CD14-positive monocyte (primary cell): ENCODE measurements at regions not wholly inside any gene's neighbourhood (a gene's known extent, or its start where the extent isn't known, plus 50 kb on each side); places are given as distances from the start of the nearest gene placed in this dataset.

Source experiments
- DNase-seq, 3 donors: peaks; one replicate each; pipeline ENCODE4 v3.0.0-alpha.2; 2011 to 2022
- H2AFZ ChIP-seq: 2 replicates; pipeline ENCODE4 v1.6.0; 2012; ENCODE audit warnings: mild to moderate bottlenecking, low read depth, low read length, inconsistent platforms; ENCODE audit not compliant: insufficient read depth, poor library complexity, severe bottlenecking
- H3K27ac ChIP-seq, 2 donors: 1 replicate in 1 of 2; 2 replicates in 1 of 2; pipeline ENCODE4 v1.5.1; 2012 to 2013; ENCODE audit warnings: low read length in 2 of 2, control low read depth in 1 of 2, inconsistent platforms in 1 of 2, low read depth in 1 of 2, mild to moderate bottlenecking in 1 of 2
- H3K27me3 ChIP-seq, 2 donors: one replicate each; pipeline versions ENCODE4 v1.6.0 to v1.6.1; 2011 to 2013; ENCODE audit warnings: low read length in 2 of 2; ENCODE audit not compliant: control insufficient read depth in 2 of 2, insufficient read depth in 2 of 2
- H3K36me3 ChIP-seq, 2 donors: replicated peaks in 1 of 2; 1 replicate in 1 of 2; 2 replicates in 1 of 2; pipeline versions ENCODE4 v1.5.1 to v1.6.1; 2012 to 2013; ENCODE audit warnings: low read length in 2 of 2, control low read depth in 1 of 2, inconsistent platforms in 1 of 2, mild to moderate bottlenecking in 1 of 2; ENCODE audit not compliant: insufficient read depth in 2 of 2, control insufficient read depth in 1 of 2
- H3K4me1 ChIP-seq, 2 donors: 1 replicate in 1 of 2; 2 replicates in 1 of 2; pipeline versions ENCODE4 v1.5.1 to v1.6.1; 2012 to 2013; ENCODE audit warnings: low read length in 2 of 2, control low read depth in 1 of 2, inconsistent platforms in 1 of 2, mild to moderate bottlenecking in 1 of 2, moderate library complexity in 1 of 2; ENCODE audit not compliant: insufficient read depth in 2 of 2, control insufficient read depth in 1 of 2
- H3K4me2 ChIP-seq: replicated peaks from 2 replicates; pipeline ENCODE3; 2012; ENCODE audit warnings: low read length, moderate library complexity, mild to moderate bottlenecking; ENCODE audit not compliant: poor library complexity, severe bottlenecking; ENCODE audit errors: extremely low read depth
- H3K4me3 ChIP-seq, 3 experiments: fragments of 200-600 bp in 1 of 3; sonication (generic) in 1 of 3; replicated peaks in 1 of 3; 1 replicate in 2 of 3; 2 replicates in 1 of 3; pipeline ENCODE4 v1.5.1; 2011 to 2013; ENCODE audit warnings: low read length in 3 of 3, mild to moderate bottlenecking in 3 of 3, control low read depth in 2 of 3, low read depth in 2 of 3, inconsistent platforms in 1 of 3, moderate library complexity in 1 of 3
- H3K79me2 ChIP-seq: 2 replicates; pipeline ENCODE4 v1.6.0; 2012; ENCODE audit warnings: mild to moderate bottlenecking, control low read depth, inconsistent platforms, low read length, moderate library complexity; ENCODE audit not compliant: insufficient read depth
- H3K9ac ChIP-seq: 2 replicates; pipeline ENCODE4 v1.6.0; 2017; ENCODE audit warnings: low read length, mild to moderate bottlenecking; ENCODE audit not compliant: insufficient read depth, poor library complexity, severe bottlenecking
- H3K9me3 ChIP-seq, 2 donors: replicated peaks in 1 of 2; 1 replicate in 1 of 2; 2 replicates in 1 of 2; pipeline versions ENCODE4 v1.5.1 to v1.6.1; 2012 to 2013; ENCODE audit warnings: low read length in 2 of 2, control low read depth in 1 of 2; ENCODE audit not compliant: control insufficient read depth in 1 of 2, insufficient read depth in 1 of 2
- H4K20me1 ChIP-seq: 2 replicates; pipeline ENCODE4 v1.6.0; 2012; ENCODE audit warnings: mild to moderate bottlenecking, low read length, control low read depth, moderate library complexity; ENCODE audit not compliant: insufficient read depth
- H3K27ac Mint-ChIP-seq, 7 donors: one replicate each; pipeline ENCODE4 v1.8.0; 2020; ENCODE audit warnings: mild to moderate bottlenecking in 7 of 7, mixed read lengths in 7 of 7, moderate library complexity in 6 of 7, inconsistent platforms in 2 of 7
- H3K27me3 Mint-ChIP-seq, 3 donors: one replicate each; pipeline ENCODE4 v1.8.0; 2021 to 2022; ENCODE audit warnings: low read depth in 3 of 3, mild to moderate bottlenecking in 3 of 3, mixed read lengths in 3 of 3, moderate library complexity in 3 of 3, inconsistent platforms in 1 of 3
- H3K36me3 Mint-ChIP-seq, 2 donors: one replicate each; pipeline ENCODE4 v1.8.0; 2020; ENCODE audit warnings: mixed read lengths in 2 of 2, inconsistent platforms in 1 of 2, mild to moderate bottlenecking in 1 of 2
- H3K4me1 Mint-ChIP-seq: one replicate; pipeline ENCODE4 v1.8.0; 2020; ENCODE audit warnings: mild to moderate bottlenecking, mixed read lengths
- H3K4me3 Mint-ChIP-seq, 2 donors: one replicate each; pipeline ENCODE4 v1.8.0; 2020; ENCODE audit warnings: mild to moderate bottlenecking in 2 of 2, mixed read lengths in 2 of 2, moderate library complexity in 1 of 2
- H3K9me3 Mint-ChIP-seq, 7 donors: one replicate each; pipeline ENCODE4 v1.8.0; 2020 to 2022; ENCODE audit warnings: mixed read lengths in 7 of 7, mild to moderate bottlenecking in 6 of 7, moderate library complexity in 6 of 7, inconsistent platforms in 2 of 7
- CTCF ChIP-seq: fragments of 200-600 bp; IDR thresholded peaks from one replicate; pipeline ENCODE4 v1.8.0; 2022; ENCODE audit warnings: antibody characterized with exemption, mild to moderate bottlenecking
- whole genome bisulfite sequencing: methylation state at CpG from one replicate; pipeline ENCODE4 v1.1.5; 2013; ENCODE audit warnings: missing lambda C conversion rate; ENCODE audit not compliant: insufficient coverage; 5-methylcytosine and 5-hydroxymethylcytosine counted together
- intact Hi-C, 2 donors: fragments of 100-400 bp; cut with micrococcal nuclease; formaldehyde crosslinking; loops; one replicate each; pipeline versions ENCODE4 v1.15.0 to v1.15.1; 2023

DNA sequence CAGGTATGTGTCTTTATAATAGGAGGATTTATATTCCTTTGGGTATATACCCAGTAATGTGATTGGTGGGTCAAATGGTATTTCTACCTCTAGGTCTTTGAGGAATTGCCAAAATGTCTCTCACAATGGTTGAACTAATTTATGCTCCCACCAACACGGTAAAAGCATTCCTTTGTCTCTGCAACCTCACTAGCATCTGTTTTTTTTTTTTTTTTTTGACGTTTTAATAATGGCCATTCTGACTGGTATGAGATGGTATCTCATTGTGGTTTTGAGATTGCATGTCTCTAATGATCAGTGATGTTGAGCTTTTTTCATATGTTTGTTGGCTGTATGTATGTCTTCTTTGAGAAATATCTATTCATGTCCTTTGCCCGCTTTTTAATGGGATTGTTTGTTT is 144.9 kb upstream of the RGS17 start:
- no CpG with 5 or more reads among the region's 3 CpGs for WGBS
- no peaks in the 10 kb centered on the region for H3K27me3 ChIP-seq
- no peak overlapping the region for H3K4me2 ChIP-seq
- Mint-ChIP-seq H3K4me1 (no peaks in the 10 kb centered on the region), H3K4me3 (no peak overlapping the region), H3K36me3 (no peaks in the 10 kb centered on the region), H3K27ac (no peak overlapping the region), H3K27me3 (peaks cover 0 to 2% (median 0%) of the 10 kb centered on the region in 3 donors), H3K9me3 (peaks cover under 1 to 7% (median 3%) of the 10 kb centered on the region in 7 donors)
- intact Hi-C loops: no loop called here
- no peak for TF ChIP-seq CTCF
- H3K9me3 ChIP-seq: no peaks in the 10 kb centered on the region
- no peak overlapping the region for H2AFZ ChIP-seq
- no peak for DNase-seq
- no peaks in the 10 kb centered on the region for H4K20me1 ChIP-seq
- H3K79me2 ChIP-seq: no peaks in the 10 kb centered on the region
- H3K4me1 ChIP-seq: no peaks in the 10 kb centered on the region
- no peak overlapping the region for H3K9ac ChIP-seq
- no peaks in the 10 kb centered on the region for H3K36me3 ChIP-seq
- H3K27ac ChIP-seq: no peak overlapping the region
- H3K4me3 ChIP-seq: no peak overlapping the region

DNA sequence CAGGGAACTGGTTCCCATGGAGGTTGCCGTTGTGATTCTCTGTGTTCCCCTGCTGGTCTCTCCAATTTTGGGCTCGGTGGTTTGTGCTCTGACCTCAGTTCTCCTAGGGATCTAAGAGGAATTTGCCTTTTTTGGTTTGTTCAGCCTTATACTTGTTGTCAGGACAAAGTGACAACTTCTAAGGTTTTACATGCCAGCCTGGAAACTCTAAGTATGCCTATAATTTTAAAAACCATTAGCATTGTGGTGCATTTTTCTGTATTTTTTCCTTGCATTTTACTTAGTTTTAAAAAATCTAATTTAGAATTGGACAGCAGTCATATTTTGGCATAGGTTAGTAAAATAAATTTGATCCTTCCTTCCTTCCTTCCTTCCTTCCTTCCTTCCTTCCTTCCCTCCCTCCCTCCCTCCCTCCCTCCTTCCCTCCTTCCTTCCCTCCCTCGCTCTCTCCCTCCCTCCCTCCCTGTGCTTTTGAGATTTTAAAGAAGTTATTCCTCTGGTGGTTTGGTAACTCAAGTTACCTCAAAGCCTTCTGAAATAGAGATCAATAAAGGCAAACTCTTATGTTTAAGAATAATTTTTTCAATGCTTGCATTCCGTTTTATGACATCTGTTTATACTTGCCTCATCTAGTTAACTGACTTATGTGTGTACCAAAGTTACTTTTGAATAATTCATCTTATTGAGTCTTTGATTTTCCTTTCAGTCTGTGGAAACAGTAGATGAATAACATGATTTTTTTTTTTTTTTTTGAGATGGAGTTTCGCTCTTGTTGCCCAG is 141.3 kb upstream of the RGS17 start:
- H3K27me3 ChIP-seq: no peaks in the 10 kb centered on the region
- no peaks in the 10 kb centered on the region for H4K20me1 ChIP-seq
- no peak overlapping the region for H3K4me3 ChIP-seq
- Mint-ChIP-seq H3K9me3 (peaks cover 2 to 11% (median 4%) of the 10 kb centered on the region in 7 donors), H3K27me3 (peaks cover 0 to 3% (median 0%) of the 10 kb centered on the region in 3 donors), H3K4me1 (no peaks in the 10 kb centered on the region), H3K36me3 (no peaks in the 10 kb centered on the region), H3K27ac (no peak overlapping the region), H3K4me3 (no peak overlapping the region)
- no peak overlapping the region for H3K9ac ChIP-seq
- 100% methylated on average over 1 of the region's 5 CpGs for WGBS
- no peak for TF ChIP-seq CTCF
- no peaks in the 10 kb centered on the region for H3K79me2 ChIP-seq
- no peak for DNase-seq
- H3K36me3 ChIP-seq: no peaks in the 10 kb centered on the region
- no peak overlapping the region for H3K4me2 ChIP-seq
- H3K9me3 ChIP-seq: no peaks in the 10 kb centered on the region
- intact Hi-C loops: no loop called here
- no peak overlapping the region for H2AFZ ChIP-seq
- H3K4me1 ChIP-seq: no peaks in the 10 kb centered on the region
- H3K27ac ChIP-seq: no peak overlapping the region
